ENCODE measurements at regions not wholly inside any gene's neighbourhood (a gene's known extent, or its start where the extent isn't known, plus 50 kb on each side); places are given as distances from the start of the nearest gene placed in this dataset.

DNA sequence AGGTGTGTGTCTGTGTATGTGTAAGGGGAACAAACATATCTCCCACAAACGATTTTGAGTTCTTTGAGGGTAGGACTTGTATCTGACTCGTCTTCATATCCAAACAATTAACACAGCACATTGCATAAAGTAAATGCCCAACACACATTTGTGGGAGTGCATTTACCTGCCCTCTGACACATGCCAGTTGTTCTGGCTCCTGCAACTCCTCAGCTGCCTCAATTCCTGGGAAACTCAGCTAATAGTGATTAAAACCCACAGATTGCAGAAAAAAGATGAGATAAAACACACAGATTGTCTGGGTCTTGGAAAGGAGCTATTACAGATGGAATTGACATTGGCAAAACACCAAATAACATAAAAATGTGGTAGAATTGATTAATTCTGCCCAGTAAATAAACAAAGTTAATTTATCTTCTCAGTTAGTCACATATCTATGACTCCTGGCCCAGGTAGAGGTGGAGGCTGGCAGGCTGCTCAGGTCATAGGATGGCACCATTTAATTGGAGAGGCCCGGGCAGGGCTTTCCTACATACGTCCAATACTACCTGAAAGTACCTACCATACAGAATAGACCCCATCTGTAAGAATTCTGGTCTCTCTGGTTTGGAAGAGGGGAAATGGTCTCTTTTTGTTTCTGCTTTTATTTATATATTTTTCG, 71.5 kb upstream of the IFNGR1 start:
- ChIA-PET POLR2A (no interaction called here), SMC1A (ENCODE audit: uncharacterized antibody, unreplicated experiment) (interaction anchor here (0.7 to 1.1 kb wide), 4 partner anchors 9 to 23 kb away, joined by 3 to 4 read pairs (median 4); no protein-coding TSS in a partner anchor), CTCF (interaction anchor here (1.3 kb wide), 1 partner anchor 10 kb away, joined by 5 read pairs; no protein-coding TSS in a partner anchor), RAD21 (ENCODE audit: unreplicated experiment) (interaction anchor here (0.7 to 1.9 kb wide), 3 partner anchors 12 to 20 kb away, joined by 3 to 6 read pairs (median 3); no protein-coding TSS in a partner anchor)
- H4K20me1 ChIP-seq (ENCODE audit: control insufficient read depth, insufficient read depth): no peaks in the 10 kb centered on the region
- in situ Hi-C loops (cut with MboI) (no loop called here), intact Hi-C loops (cut with micrococcal nuclease; ENCODE audit: unreplicated experiment) (no loop called here)
- 63% methylated on average over 5 of the region's 5 CpGs for WGBS (ENCODE audit: insufficient coverage, insufficient replicate concordance, low lambda C conversion rate, missing lambda C conversion rate)
- TF ChIP-seq SMARCA5 (IDR thresholded peaks at IDR 0.05): no peak
- no peak for TF ChIP-seq FOXK2 (IDR thresholded peaks at IDR 0.05)
- TF ChIP-seq FOS (IDR thresholded peaks at IDR 0.05; ENCODE audit: borderline replicate concordance, extremely low read depth, insufficient read length): no peak
- no peak for TF ChIP-seq ZBED1 (IDR thresholded peaks at IDR 0.05; ENCODE audit: borderline replicate concordance)
- TF ChIP-seq SKIL (IDR thresholded peaks at IDR 0.05; ENCODE audit: low read depth, poor library complexity, severe bottlenecking): no peak
- TF ChIP-seq, protein P1, sequence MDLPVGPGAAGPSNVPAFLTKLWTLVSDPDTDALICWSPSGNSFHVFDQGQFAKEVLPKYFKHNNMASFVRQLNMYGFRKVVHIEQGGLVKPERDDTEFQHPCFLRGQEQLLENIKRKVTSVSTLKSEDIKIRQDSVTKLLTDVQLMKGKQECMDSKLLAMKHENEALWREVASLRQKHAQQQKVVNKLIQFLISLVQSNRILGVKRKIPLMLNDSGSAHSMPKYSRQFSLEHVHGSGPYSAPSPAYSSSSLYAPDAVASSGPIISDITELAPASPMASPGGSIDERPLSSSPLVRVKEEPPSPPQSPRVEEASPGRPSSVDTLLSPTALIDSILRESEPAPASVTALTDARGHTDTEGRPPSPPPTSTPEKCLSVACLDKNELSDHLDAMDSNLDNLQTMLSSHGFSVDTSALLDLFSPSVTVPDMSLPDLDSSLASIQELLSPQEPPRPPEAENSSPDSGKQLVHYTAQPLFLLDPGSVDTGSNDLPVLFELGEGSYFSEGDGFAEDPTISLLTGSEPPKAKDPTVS (IDR thresholded peaks at IDR 0.05; ENCODE audit: low read depth, low read length): no peak
- no peak for TF ChIP-seq YY1 (IDR thresholded peaks at IDR 0.05; ENCODE audit: low read depth, low read length)
- no peak for TF ChIP-seq E2F4 (IDR thresholded peaks at IDR 0.05; ENCODE audit: low read depth, low read length)
- TF ChIP-seq RUNX3 (IDR thresholded peaks at IDR 0.05; ENCODE audit: low read length): no peak
- TF ChIP-seq POLR2AphosphoS2 (IDR thresholded peaks at IDR 0.05; ENCODE audit: low read depth, low read length): no peak
- TF ChIP-seq NFXL1 (IDR thresholded peaks at IDR 0.05; ENCODE audit: borderline replicate concordance): no peak
- TF ChIP-seq NR2C2 (IDR thresholded peaks at IDR 0.05; ENCODE audit: borderline replicate concordance, control insufficient read depth, insufficient read length, low read depth): no peak
- no peak for TF ChIP-seq SREBF2 (IDR thresholded peaks at IDR 0.05; ENCODE audit: low read length)
- no peak for TF ChIP-seq CBX3 (IDR thresholded peaks at IDR 0.05; ENCODE audit: borderline replicate concordance, low read depth)
- ATAC-seq (no peak), FAIRE-seq (no peak), DNase-seq (ENCODE audit: low read depth, low spot score) (no peak)
- no peak overlapping the region for H3K27ac ChIP-seq (ENCODE audit: control insufficient read depth, insufficient read depth)
- H2AFZ ChIP-seq (ENCODE audit: control insufficient read depth, low read depth, low read length): no peak overlapping the region
- H3K79me2 ChIP-seq (ENCODE audit: control insufficient read depth, insufficient read depth, low read length): no peaks in the 10 kb centered on the region
- H3K27me3 ChIP-seq (replicated peaks in 1 of 2; ENCODE audit: control insufficient read depth in 2 of 2, insufficient read depth in 2 of 2, low read length in 1 of 2): no peaks in the 10 kb centered on the region
- H3K4me1 ChIP-seq (ENCODE audit: control insufficient read depth, insufficient read depth, low read length): no peaks in the 10 kb centered on the region
- H3K36me3 ChIP-seq (ENCODE audit: control insufficient read depth in 2 of 2, insufficient read depth in 2 of 2, low read length in 1 of 2): no peaks in the 10 kb centered on the region
- H3K4me2 ChIP-seq (ENCODE audit: control insufficient read depth, insufficient read depth): no peak overlapping the region
- no TSS peak for BruUV-seq (replicated peaks)
- H3K9ac ChIP-seq (ENCODE audit: control insufficient read depth, insufficient read depth, low read length): no peak overlapping the region
- H3K9me3 ChIP-seq (replicated peaks; ENCODE audit: control insufficient read depth, insufficient read depth, low read length): peaks cover 3% of the 10 kb centered on the region; the same call in 1 of the 3 replicates
- H3K4me3 ChIP-seq: no peak overlapping the region

Data from GM12878 (cell line).